ENCODE measurements at regions not wholly inside any gene's neighbourhood (a gene's known extent, or its start where the extent isn't known, plus 50 kb on each side); places are given as distances from the start of the nearest gene placed in this dataset.

DNA sequence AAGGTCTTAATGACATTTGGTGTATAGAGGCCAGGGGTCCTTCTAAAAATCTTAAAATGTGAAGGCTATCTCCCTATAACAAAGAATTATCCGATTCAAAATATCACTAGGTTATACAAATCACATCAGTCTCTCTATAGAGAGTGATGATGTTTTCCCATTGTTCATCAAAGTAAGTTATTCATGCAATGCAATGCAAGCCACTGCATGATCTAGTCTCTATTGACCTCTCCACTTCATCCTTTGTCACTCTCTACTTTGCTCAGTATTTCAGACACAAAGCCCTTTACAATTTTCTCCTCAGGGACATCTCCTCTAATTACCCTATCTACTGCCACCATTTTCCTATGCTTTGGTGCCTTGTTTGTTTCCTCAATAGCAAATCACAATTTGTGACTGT, 628.0 kb downstream of the HTR1B start:
- H3K36me3 ChIP-seq (ENCODE audit: control insufficient read depth in 2 of 2, extremely low read depth in 1 of 2, insufficient read depth in 2 of 2, low read length in 2 of 2): no peaks in the 10 kb centered on the region
- no peak overlapping the region for H3K27ac ChIP-seq (ENCODE audit: control insufficient read depth, insufficient read depth, low read length)
- no peaks in the 10 kb centered on the region for H4K20me1 ChIP-seq (ENCODE audit: control insufficient read depth, extremely low read depth, insufficient read depth, low read length)
- DNase-seq (ENCODE audit: low read depth, low spot score) (no peak), FAIRE-seq (peak; percentile 34)
- dilution Hi-C loops (cut with MboI; ENCODE audit: extremely low pct_ligation_motif_present, low sequenced_read_pairs): no loop called here
- H3K4me2 ChIP-seq (ENCODE audit: control insufficient read depth, extremely low read depth, insufficient read depth, low read depth, low read length): no peak overlapping the region
- no peak for TF ChIP-seq EZH2 (IDR thresholded peaks at IDR 0.05; ENCODE audit: low read length)
- TF ChIP-seq, protein P1, sequence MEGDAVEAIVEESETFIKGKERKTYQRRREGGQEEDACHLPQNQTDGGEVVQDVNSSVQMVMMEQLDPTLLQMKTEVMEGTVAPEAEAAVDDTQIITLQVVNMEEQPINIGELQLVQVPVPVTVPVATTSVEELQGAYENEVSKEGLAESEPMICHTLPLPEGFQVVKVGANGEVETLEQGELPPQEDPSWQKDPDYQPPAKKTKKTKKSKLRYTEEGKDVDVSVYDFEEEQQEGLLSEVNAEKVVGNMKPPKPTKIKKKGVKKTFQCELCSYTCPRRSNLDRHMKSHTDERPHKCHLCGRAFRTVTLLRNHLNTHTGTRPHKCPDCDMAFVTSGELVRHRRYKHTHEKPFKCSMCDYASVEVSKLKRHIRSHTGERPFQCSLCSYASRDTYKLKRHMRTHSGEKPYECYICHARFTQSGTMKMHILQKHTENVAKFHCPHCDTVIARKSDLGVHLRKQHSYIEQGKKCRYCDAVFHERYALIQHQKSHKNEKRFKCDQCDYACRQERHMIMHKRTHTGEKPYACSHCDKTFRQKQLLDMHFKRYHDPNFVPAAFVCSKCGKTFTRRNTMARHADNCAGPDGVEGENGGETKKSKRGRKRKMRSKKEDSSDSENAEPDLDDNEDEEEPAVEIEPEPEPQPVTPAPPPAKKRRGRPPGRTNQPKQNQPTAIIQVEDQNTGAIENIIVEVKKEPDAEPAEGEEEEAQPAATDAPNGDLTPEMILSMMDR (optimal IDR thresholded peaks at IDR 0.05 in 1 of 3, IDR thresholded peaks at IDR 0.05 in 1 of 3, conservative IDR thresholded peaks at IDR 0.05 in 1 of 3; ENCODE audit: extremely low read depth in 1 of 3, insufficient read depth in 2 of 3, low read length in 3 of 3): no peak
- no peaks in the 10 kb centered on the region for H3K79me2 ChIP-seq (ENCODE audit: control insufficient read depth, insufficient read depth, low read length)
- H3K9me3 ChIP-seq (ENCODE audit: control insufficient read depth, low read depth, low read length): no peaks in the 10 kb centered on the region
- no peaks in the 10 kb centered on the region for H3K27me3 ChIP-seq (ENCODE audit: control insufficient read depth, extremely low read depth, insufficient read depth, low read length)
- no peak overlapping the region for H2AFZ ChIP-seq (ENCODE audit: control insufficient read depth, low read length)
- H3K4me1 ChIP-seq (ENCODE audit: control insufficient read depth, extremely low read depth, insufficient read depth, low read length): peaks cover 21% of the 10 kb centered on the region
- no peaks in the 10 kb centered on the region for H3K9me1 ChIP-seq (ENCODE audit: control insufficient read depth, extremely low read depth, insufficient read depth, low read length)
- H3K4me3 ChIP-seq (ENCODE audit: control insufficient read depth in 2 of 3, extremely low read depth in 1 of 3, insufficient read depth in 2 of 3, low read depth in 1 of 3, low read length in 3 of 3): no peak overlapping the region
- H3K9ac ChIP-seq (ENCODE audit: control insufficient read depth, extremely low read depth, insufficient read depth, low read length): no peak overlapping the region

DNA sequence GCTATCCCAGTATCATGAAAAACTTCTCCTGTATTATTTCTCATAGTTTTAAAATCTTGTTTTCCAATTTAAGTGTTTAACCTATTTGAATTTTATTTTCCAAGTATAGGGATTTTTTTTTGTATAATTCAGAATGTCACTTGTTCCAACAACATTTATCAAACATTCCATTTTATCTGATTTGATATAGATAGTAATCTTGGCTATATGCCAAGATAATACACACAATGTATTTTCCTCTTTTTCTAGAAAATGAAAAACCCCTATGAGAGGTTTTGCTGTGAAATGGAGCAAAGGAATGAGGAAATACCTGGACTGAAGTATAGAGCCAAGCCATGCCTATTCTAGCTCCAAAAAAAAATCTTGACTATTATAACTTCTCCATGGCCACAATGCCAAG, 628.9 kb downstream of the HTR1B start:
- H3K9me1 ChIP-seq (ENCODE audit: control insufficient read depth, extremely low read depth, insufficient read depth, low read length): no peaks in the 10 kb centered on the region
- no peaks in the 10 kb centered on the region for H3K9me3 ChIP-seq (ENCODE audit: control insufficient read depth, low read depth, low read length)
- FAIRE-seq (no peak), DNase-seq (ENCODE audit: low read depth, low spot score) (no peak)
- H3K27ac ChIP-seq (ENCODE audit: control insufficient read depth, insufficient read depth, low read length): no peak overlapping the region
- H3K27me3 ChIP-seq (ENCODE audit: control insufficient read depth, extremely low read depth, insufficient read depth, low read length): no peaks in the 10 kb centered on the region
- TF ChIP-seq, protein P1 (optimal IDR thresholded peaks at IDR 0.05 in 1 of 3, IDR thresholded peaks at IDR 0.05 in 1 of 3, conservative IDR thresholded peaks at IDR 0.05 in 1 of 3; ENCODE audit: extremely low read depth in 1 of 3, insufficient read depth in 2 of 3, low read length in 3 of 3): no peak
- no peak for TF ChIP-seq EZH2 (IDR thresholded peaks at IDR 0.05; ENCODE audit: low read length)
- no peak overlapping the region for H3K4me2 ChIP-seq (ENCODE audit: control insufficient read depth, extremely low read depth, insufficient read depth, low read depth, low read length)
- H3K79me2 ChIP-seq (ENCODE audit: control insufficient read depth, insufficient read depth, low read length): no peaks in the 10 kb centered on the region
- dilution Hi-C loops (cut with MboI; ENCODE audit: extremely low pct_ligation_motif_present, low sequenced_read_pairs): no loop called here
- H3K4me3 ChIP-seq (ENCODE audit: control insufficient read depth in 2 of 3, extremely low read depth in 1 of 3, insufficient read depth in 2 of 3, low read depth in 1 of 3, low read length in 3 of 3): no peak overlapping the region
- no peak overlapping the region for H2AFZ ChIP-seq (ENCODE audit: control insufficient read depth, low read length)
- H3K9ac ChIP-seq (ENCODE audit: control insufficient read depth, extremely low read depth, insufficient read depth, low read length): no peak overlapping the region
- no peaks in the 10 kb centered on the region for H4K20me1 ChIP-seq (ENCODE audit: control insufficient read depth, extremely low read depth, insufficient read depth, low read length)
- peaks cover 21% of the 10 kb centered on the region for H3K4me1 ChIP-seq (ENCODE audit: control insufficient read depth, extremely low read depth, insufficient read depth, low read length)
- H3K36me3 ChIP-seq (ENCODE audit: control insufficient read depth in 2 of 2, extremely low read depth in 1 of 2, insufficient read depth in 2 of 2, low read length in 2 of 2): no peaks in the 10 kb centered on the region

Measured in keratinocyte (primary cell).